HG02588 (cell line): ENCODE measurements at regions not wholly inside any gene's neighbourhood (a gene's known extent, or its start where the extent isn't known, plus 50 kb on each side); places are given as distances from the start of the nearest gene placed in this dataset.

ENCODE experiments used
- ATAC-seq: cut with Tn5 transposase; IDR thresholded peaks from one replicate; pipeline ENCODE4 v1.9.1; 2021; ENCODE audit warnings: mild to moderate bottlenecking, moderate library complexity; ENCODE audit not compliant: unreplicated experiment

- no peak for ATAC-seq
Measured at GRCh38 chr4:71236226-71236625, 102.6 kb upstream of the SLC4A4 start.

- ATAC-seq = no peak
Measured at GRCh38 chr4:71237641-71238040, 101.2 kb upstream of the SLC4A4 start.

GRCh38 chr4:71239365-71239764 lies 99.5 kb upstream of the SLC4A4 start:
- ATAC-seq = no peak

DNA sequence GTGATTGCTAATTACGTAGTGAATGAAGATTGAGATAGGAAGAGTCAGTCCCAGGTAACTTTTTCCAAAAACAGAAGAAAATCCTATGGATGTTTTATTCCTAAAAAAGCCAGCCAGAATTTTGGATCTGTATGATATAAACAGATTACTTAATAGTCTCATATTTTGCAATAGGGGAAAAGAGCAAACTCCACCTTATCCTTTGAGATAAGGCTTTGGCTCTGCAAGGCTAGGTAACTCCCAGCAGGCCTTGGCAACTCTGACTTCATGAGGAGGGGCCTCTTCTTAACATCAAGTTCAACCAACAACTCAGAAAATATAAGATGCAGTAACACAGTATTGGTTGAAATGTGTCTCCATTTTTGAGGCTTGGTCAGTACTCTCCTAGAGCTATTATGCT lies 98.7 kb upstream of the SLC4A4 start:
- no peak for ATAC-seq

GRCh38 chr4:71241501-71242288 lies 97.1 kb upstream of the SLC4A4 start:
- ATAC-seq = no peak

DNA sequence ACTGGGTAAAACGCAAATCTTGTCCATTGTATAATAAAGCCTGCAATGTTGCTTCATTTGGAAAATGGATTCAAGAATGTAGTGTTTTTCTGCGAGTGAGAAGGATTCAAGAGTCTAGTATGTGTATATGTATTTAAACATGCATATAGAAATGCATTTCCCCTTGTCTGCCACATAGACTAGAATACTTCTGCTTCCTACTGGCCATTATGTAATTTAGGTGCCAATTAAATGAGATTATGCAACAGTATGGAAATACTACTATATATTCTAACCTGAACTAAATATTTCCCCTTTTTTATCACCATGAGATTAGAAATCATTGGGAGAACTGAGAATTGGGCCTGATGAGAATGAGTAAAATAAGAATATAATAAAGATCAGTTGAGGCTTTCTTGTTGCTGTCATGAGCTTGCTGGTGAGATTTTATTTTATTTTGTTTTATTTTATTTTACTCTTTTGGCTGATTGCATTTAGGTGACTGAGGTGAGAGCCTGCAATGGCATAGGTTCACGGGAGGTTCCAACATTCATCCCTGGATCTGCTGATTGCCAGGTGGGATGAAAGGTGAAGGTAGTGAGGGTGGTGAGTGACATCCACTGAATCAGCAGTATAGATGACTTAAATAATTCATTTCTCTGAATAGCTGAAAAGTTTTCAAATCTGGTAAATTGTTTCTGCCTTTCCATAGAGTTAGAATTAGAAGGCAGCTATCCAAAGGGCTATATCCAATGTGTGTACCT lies 95.6 kb upstream of the SLC4A4 start:
- ATAC-seq = no peak

GRCh38 chr4:71247706-71248105 lies 91.1 kb upstream of the SLC4A4 start:
- no peak for ATAC-seq

- ATAC-seq = no peak
Measured at GRCh38 chr4:71251261-71251660, 87.6 kb upstream of the SLC4A4 start.

DNA sequence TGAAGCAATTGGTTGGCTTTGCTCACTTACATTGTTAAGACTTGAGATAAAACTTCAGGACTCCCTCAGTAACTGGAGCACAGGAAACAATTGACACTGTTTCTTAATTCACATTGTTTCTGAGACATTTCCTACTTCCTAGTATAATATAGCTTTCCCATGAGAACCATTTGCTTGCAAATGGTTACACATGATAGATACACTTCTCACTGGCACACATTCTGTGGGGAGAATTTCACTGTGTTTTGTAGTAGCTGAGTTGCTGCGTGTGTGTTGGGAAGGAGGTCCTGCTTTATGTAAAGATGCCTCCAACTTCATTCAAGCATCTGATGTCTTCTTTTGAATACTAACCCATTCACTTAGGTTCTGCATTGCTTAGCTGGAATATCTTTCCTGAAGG lies 85.3 kb upstream of the SLC4A4 start:
- no peak for ATAC-seq

- peak; percentile 64 for ATAC-seq
Measured at GRCh38 chr4:71254451-71255012, 84.3 kb upstream of the SLC4A4 start.

DNA sequence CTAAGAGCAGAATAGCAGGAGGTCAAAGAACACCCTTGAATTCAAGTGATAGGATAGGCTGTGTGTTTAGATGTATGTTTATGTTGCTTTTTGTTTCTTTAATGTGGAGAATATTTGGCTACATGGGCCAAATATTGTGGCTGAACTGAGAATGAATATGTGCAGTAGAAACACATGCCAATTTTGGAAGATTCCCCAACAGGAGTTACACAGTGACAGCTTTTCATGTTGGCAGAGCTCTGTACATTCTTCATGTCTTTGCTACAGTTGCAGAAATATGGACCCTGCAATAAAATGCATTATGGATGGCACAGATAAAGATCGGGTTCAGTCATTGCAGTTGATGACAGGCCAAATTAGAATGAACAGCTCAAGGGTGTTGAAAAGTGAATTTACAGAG lies 82.8 kb upstream of the SLC4A4 start:
- no peak for ATAC-seq

GRCh38 chr4:71257761-71258160 lies 81.1 kb upstream of the SLC4A4 start:
- no peak for ATAC-seq

DNA sequence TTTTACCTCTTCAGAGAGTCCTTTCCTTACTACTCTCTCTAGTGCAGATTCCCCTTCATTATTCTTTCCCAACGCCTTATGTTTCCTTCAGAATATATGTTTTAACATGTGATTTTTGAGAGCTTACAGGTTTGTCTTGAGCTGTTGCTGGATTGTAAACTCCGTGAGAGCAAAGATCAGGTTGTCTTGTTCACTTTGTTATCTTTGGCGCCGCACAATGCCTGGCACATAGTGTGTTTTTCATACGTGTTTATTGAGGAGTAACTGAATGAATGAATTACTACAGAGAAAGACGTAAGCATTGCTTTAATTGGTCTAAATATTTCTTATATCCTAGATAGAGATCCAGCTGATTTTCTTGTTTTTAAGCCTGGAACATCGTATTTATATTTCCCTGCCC lies 80.5 kb upstream of the SLC4A4 start:
- ATAC-seq = no peak

GRCh38 chr4:71259280-71259679 lies 79.5 kb upstream of the SLC4A4 start:
- ATAC-seq = no peak

DNA sequence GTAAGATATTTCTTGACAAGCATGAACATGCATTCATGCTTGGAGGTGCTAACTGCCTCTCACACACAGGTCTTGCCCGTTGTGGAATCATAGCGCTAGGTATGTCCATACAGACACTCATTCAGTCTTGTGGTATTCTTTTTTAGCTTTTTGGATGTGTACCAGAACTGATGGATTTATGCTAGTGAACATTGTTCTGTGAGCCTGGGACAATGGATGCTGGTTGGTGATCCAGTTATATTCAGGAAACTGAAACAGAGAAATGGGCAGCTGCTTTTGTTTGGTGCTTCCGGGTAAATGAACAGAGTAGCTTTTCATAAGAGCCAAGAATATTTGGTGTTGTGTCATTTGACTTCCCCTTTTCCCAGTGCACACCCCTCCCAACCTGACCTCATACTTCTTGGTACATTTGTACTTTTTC lies 78.9 kb upstream of the SLC4A4 start:
- ATAC-seq = no peak

- no peak for ATAC-seq
Measured at GRCh38 chr4:71260544-71260943, 78.3 kb upstream of the SLC4A4 start.

- no peak for ATAC-seq
Measured at GRCh38 chr4:71261001-71261400, 77.8 kb upstream of the SLC4A4 start.

GRCh38 chr4:71261633-71262121 lies 77.1 kb upstream of the SLC4A4 start:
- no peak for ATAC-seq

GRCh38 chr4:71262161-71262560 lies 76.7 kb upstream of the SLC4A4 start:
- ATAC-seq = no peak

- ATAC-seq = no peak
Measured at GRCh38 chr4:71266090-71266794, 72.6 kb upstream of the SLC4A4 start.

DNA sequence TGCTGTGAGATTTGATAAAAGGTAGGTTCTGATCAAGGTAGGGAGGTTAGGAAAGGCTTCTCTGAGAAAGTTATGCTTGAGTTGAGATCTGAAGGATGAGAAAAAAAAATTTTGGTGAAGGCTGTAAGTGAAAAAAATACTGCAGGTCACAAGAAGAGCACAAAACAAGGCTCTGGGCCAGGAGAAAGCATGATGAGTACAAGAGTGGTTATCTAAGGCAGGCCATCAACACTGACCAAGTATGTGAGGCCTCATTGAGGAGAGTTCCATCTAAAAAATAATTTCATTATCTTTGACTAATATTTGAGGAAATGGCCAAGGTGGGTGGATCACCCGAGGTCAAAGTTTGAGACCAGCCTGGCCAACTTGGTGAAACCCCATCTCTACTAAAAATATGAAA lies 71.6 kb upstream of the SLC4A4 start:
- no peak for ATAC-seq
